Ovary (tissue), 7 donors: ENCODE measurements at regions not wholly inside any gene's neighbourhood (a gene's known extent, or its start where the extent isn't known, plus 50 kb on each side); places are given as distances from the start of the nearest gene placed in this dataset.

Experiments used
- DNase-seq, 5 donors: peaks; one replicate each; pipeline ENCODE4 v3.0.0-alpha.2; 2019 to 2020
- H3K27ac ChIP-seq, 2 donors: fragments of 200-600 bp; one replicate each; pipeline versions ENCODE4 v1.5.1 to v1.8.0; 2019 to 2022
- H3K27me3 ChIP-seq: fragments of 200-600 bp; one replicate; pipeline ENCODE4 v1.8.0; 2022
- H3K36me3 ChIP-seq: fragments of 200-600 bp; sonication (generic); one replicate; pipeline ENCODE4 v1.5.1; 2019
- H3K4me1 ChIP-seq: one replicate; pipeline ENCODE4 v1.8.1; 2013; ENCODE audit warnings: mild to moderate bottlenecking, moderate library complexity; ENCODE audit not compliant: insufficient read depth
- H3K4me3 ChIP-seq: fragments of 200-600 bp; sonication (generic); one replicate; pipeline ENCODE4 v1.5.1; 2017
- H3K9me3 ChIP-seq, 2 donors: fragments of 200-600 bp in 1 of 2; sonication (generic) in 1 of 2; one replicate each; pipeline versions ENCODE4 v1.5.1 to v1.8.1; 2013 to 2019; ENCODE audit warnings: mild to moderate bottlenecking in 1 of 2, moderate library complexity in 1 of 2
- EP300 ChIP-seq: sonication (generic); formaldehyde crosslinking; IDR thresholded peaks from one replicate; pipeline ENCODE4 v1.6.1; 2017; ENCODE audit warnings: antibody characterized with exemption
- POLR2A ChIP-seq: fragments of 450-650 bp; IDR thresholded peaks from one replicate; pipeline ENCODE4 v1.6.1; 2017; ENCODE audit warnings: antibody characterized with exemption, mild to moderate bottlenecking, moderate library complexity
- WGBS, 3 donors: extraction: QIAGEN DNeasy Blood & Tissue Kit in 1 of 3; methylation state at CpG; one replicate each; pipeline versions ENCODE4 v1.1.5 to v1.1.7; 2013 to 2017; 5-methylcytosine and 5-hydroxymethylcytosine counted together
- intact Hi-C, 4 donors: fragments of 100-400 bp; cut with DNase I; formaldehyde crosslinking; loops; one replicate each; pipeline versions ENCODE4 v1.11.0 to v1.15.1; 2022 to 2023
- TF ChIP-seq, protein P1 (sequence below), 3 donors: fragments of 450-650 bp in 2 of 3; fragments of 200-600 bp in 1 of 3; IDR thresholded peaks; one replicate each; pipeline versions ENCODE4 v1.5.1 to v1.8.0; 2016 to 2022; ENCODE audit warnings: antibody characterized with exemption in 3 of 3, mild to moderate bottlenecking in 1 of 3
- donor health status: DM: no; HTN: no; CAD: no; lungs with moderate emphysema.
- donor health status: DM: no; HTN: no; CAD: no.
- donor health status: Bipolar disorder and iron deficiency.
- donor health status: DM: no; HTN: no; CAD: no.
- donor health status: DM: yes; HTN: yes; CAD: no.

DNA sequence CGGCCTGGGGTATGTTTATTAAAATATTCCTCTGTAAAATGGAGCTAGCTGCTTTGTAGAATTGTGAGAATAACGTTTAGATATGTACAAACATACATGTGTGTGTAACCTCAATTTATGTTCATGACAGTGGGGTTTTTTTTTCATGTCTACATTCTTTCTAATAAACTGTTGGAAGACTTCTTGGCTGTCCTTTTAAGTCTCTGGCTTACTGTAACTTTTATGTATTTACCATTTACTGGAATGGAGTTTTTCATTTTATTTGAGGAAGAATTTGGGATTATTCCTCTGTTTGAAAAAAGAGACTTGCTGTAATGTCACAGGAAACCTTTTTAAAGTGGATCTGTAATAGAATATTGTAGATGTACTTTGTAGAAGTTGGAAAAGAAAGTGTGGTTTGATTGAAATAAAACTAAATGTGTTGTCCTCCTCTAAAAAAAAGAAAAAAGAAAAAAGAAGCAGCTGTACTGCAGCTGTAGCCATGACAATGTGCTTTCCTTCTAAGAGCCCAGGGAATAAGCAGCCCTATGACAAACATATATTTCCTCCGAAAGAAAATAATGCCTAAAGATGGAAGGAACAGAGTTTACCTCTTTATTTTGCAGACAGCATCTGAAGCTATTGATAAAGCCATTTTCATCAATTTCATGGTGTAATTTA, 71.2 kb upstream of the FREM1 start:
- no peak overlapping the region for H3K4me3 ChIP-seq
- H3K9me3 ChIP-seq = no peaks in the 10 kb centered on the region
- TF ChIP-seq EP300 (no peak), POLR2A (no peak)
- TF ChIP-seq, protein P1, sequence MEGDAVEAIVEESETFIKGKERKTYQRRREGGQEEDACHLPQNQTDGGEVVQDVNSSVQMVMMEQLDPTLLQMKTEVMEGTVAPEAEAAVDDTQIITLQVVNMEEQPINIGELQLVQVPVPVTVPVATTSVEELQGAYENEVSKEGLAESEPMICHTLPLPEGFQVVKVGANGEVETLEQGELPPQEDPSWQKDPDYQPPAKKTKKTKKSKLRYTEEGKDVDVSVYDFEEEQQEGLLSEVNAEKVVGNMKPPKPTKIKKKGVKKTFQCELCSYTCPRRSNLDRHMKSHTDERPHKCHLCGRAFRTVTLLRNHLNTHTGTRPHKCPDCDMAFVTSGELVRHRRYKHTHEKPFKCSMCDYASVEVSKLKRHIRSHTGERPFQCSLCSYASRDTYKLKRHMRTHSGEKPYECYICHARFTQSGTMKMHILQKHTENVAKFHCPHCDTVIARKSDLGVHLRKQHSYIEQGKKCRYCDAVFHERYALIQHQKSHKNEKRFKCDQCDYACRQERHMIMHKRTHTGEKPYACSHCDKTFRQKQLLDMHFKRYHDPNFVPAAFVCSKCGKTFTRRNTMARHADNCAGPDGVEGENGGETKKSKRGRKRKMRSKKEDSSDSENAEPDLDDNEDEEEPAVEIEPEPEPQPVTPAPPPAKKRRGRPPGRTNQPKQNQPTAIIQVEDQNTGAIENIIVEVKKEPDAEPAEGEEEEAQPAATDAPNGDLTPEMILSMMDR (IDR thresholded peaks at IDR 0.05) = no peak
- 30 to 37% (median 34%) methylated on average over 3 of the region's 3 CpGs for WGBS, 3 donors
- intact Hi-C loops = no loop called here
- no peaks in the 10 kb centered on the region for H3K27me3 ChIP-seq
- H3K4me1 ChIP-seq = no peaks in the 10 kb centered on the region
- H3K27ac ChIP-seq = no peak overlapping the region
- DNase-seq = no peak
- no peaks in the 10 kb centered on the region for H3K36me3 ChIP-seq

DNA sequence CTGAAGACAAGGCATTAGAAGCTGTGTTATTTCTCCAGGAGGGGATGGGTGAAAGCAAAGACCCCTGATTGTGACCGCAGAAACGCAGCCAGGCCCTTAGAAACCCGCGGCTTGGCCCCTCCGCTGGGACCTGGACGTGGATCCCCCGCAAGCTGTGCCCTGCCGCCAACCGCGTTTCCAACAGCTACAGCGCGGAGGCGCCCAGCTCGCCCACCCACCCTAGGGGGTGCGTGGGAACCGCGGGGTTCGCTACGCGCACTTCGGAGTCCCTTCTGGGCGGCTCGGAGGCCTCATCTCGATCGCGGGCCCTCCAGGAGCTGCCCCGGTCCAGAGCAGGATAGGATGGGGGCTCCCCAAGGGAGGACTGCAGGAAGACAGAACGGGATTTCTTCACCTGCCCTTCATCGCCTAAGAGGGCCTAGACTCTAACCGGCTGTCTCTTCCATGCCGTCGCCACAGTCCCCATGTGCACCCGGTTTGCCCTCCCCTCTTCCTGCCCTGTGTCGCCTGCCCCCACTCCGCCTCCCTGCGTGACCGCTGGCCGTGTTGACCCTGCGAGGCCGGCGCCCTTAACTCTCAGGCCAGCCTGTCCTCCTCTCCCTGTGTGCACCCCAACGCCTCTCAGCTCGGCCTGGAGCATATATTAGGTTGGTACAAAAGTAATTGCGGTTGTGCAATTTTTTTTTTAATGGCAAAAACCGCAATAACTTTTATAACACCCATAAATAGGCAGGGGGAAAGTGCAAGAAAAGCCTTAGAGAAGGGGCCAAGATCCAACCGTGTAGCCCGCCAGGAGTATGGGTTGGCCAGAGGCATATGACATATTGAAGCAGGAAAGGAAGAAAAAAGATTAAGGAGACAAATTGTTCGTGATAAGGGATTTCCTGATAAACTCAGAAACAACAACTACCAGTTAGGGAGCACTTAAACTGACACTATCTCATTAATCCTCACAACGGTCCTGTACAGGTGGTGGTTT, 68.1 kb upstream of the FREM1 start:
- no peaks in the 10 kb centered on the region for H3K4me1 ChIP-seq
- no peaks in the 10 kb centered on the region for H3K27me3 ChIP-seq
- H3K27ac ChIP-seq = no peak overlapping the region
- 66 to 90% (median 84%) methylated on average over 37 to 49 of the region's 49 CpGs for WGBS, 3 donors
- TF ChIP-seq EP300 = no peak
- no peak for TF ChIP-seq POLR2A
- TF ChIP-seq, protein P1 (IDR thresholded peaks at IDR 0.05) = no peak
- no peak for DNase-seq
- intact Hi-C loops = no loop called here
- no peaks in the 10 kb centered on the region for H3K36me3 ChIP-seq
- no peaks in the 10 kb centered on the region for H3K9me3 ChIP-seq
- H3K4me3 ChIP-seq = no peak overlapping the region

DNA sequence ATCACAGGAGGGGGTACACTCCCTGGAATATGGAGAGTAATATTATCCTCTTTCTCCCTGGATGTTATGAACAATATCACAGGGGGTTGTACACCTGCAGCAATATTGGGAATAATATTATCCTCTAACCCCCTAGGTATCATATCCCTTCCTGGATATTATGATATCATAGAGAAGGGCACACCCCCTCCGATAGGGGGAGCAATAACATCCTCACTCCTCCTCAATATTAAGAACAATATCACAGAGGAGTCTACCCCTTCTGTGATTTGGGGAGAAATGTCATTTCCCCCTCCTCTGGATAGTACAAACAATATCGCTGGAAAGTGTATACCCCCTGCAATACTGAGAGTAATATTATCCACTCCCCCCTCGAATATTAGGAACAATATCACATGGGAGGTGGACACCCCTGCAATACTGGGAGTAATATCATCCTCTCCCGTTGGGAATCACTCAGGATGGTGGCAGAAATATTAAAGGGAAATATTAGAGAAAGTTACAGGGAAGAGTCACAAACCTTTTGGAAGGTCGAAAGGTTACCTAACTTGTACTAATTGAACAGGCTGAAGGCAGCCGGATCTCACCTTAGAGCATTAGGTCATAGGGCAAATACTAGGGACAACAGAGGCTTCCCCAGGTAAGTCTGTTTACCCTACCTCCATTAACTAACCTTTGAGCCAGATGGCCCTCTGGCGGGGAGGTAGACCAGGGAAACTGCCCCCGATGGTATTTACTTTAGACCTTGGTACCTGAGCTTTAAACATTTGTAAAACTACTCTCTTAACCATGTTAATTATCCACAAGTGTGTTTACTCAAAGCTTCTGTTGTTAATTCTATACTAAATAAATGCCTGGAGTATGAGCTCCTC, 57.5 kb upstream of the FREM1 start:
- 90 to 94% (median 91%) methylated on average over 8 of the region's 8 CpGs for WGBS, 3 donors
- TF ChIP-seq, protein P1 (IDR thresholded peaks at IDR 0.05) = no peak
- TF ChIP-seq EP300 = no peak
- TF ChIP-seq POLR2A = no peak

DNA sequence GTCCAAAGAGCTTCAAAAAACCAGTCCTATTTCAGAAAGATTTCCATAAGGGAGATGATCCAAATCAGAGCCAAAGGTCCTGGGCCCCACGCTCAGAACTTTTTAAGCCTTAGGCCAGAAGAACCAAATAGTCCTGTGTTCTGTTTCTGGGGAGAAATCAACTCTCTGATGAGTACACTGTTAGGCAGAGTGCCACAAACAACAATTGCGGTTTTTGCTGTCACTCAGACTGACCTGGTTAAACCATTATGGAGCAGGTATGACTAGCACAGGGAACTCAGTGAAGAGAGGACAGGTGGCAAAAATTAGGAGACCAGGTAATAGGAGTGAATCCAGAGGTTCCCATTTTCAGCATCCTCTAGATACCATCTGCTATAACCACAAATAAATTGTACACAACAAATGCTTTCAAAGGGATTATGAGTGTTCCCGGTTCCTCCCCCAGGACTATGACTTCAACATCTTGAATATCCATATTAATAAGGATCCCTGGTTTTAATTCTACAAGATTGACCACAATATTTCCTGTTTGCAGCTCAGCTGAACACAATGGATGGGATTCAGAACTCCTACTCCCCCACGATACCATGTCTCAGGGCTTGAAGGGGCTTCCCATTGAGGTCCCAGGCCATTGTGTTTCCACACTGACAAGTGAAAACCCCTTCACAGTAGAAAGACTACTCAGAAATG, 52.1 kb upstream of the FREM1 start:
- no peak overlapping the region for H3K27ac ChIP-seq
- WGBS, 3 donors = 90 to 96% (median 92%) methylated on average over 4 of the region's 4 CpGs
- H3K36me3 ChIP-seq = no peaks in the 10 kb centered on the region
- H3K4me3 ChIP-seq = no peak overlapping the region
- H3K9me3 ChIP-seq = no peaks in the 10 kb centered on the region
- TF ChIP-seq, protein P1 (IDR thresholded peaks at IDR 0.05) = no peak
- TF ChIP-seq POLR2A (no peak), EP300 (no peak)
- intact Hi-C loops = no loop called here
- H3K4me1 ChIP-seq = no peaks in the 10 kb centered on the region
- no peaks in the 10 kb centered on the region for H3K27me3 ChIP-seq
- DNase-seq = no peak

More for the DNA sequence above, 57.5 kb upstream of the FREM1 start:
- no peak overlapping the region for H3K4me3 ChIP-seq
- no peaks in the 10 kb centered on the region for H3K9me3 ChIP-seq
- intact Hi-C loops = no loop called here
- H3K4me1 ChIP-seq = no peaks in the 10 kb centered on the region
- no peaks in the 10 kb centered on the region for H3K27me3 ChIP-seq
- DNase-seq = no peak
- no peak overlapping the region for H3K27ac ChIP-seq
- no peaks in the 10 kb centered on the region for H3K36me3 ChIP-seq
